Aorta (tissue), 5 donors: ENCODE measurements at regions not wholly inside any gene's neighbourhood (a gene's known extent, or its start where the extent isn't known, plus 50 kb on each side); places are given as distances from the start of the nearest gene placed in this dataset.

ENCODE experiments used
- ATAC-seq: fragments of 200-7000 bp; cut with Tn5 transposase; one replicate; pipeline ENCODE4 v1.9.1; 2022; ENCODE audit warnings: moderate library complexity; ENCODE audit not compliant: low FRiP score
- DNase-seq, 2 donors: peaks; one replicate each; pipeline ENCODE4 v3.0.0-alpha.2; 2020
- H3K27ac ChIP-seq, 2 donors: one replicate each; pipeline ENCODE4 v1.5.1; 2013; ENCODE audit warnings: low read length in 2 of 2, mild to moderate bottlenecking in 2 of 2, moderate library complexity in 2 of 2, control low read depth in 1 of 2, inconsistent platforms in 1 of 2, low read depth in 1 of 2
- H3K27me3 ChIP-seq, 2 donors: one replicate each; pipeline ENCODE4 v1.6.1; 2013; ENCODE audit warnings: control low read depth in 1 of 2, low read length in 1 of 2, mild to moderate bottlenecking in 1 of 2, moderate library complexity in 1 of 2; ENCODE audit not compliant: insufficient read depth in 2 of 2, control insufficient read depth in 1 of 2
- H3K36me3 ChIP-seq, 2 donors: one replicate each; pipeline ENCODE4 v1.6.1; 2013; ENCODE audit warnings: control low read depth in 1 of 2, low read length in 1 of 2, mild to moderate bottlenecking in 1 of 2; ENCODE audit not compliant: insufficient read depth in 2 of 2, control insufficient read depth in 1 of 2
- H3K4me1 ChIP-seq, 2 donors: one replicate each; pipeline ENCODE4 v1.6.1; 2013; ENCODE audit warnings: low read length in 2 of 2, control low read depth in 1 of 2, mild to moderate bottlenecking in 1 of 2, moderate library complexity in 1 of 2; ENCODE audit not compliant: insufficient read depth in 2 of 2, control insufficient read depth in 1 of 2
- H3K4me3 ChIP-seq, 2 donors: one replicate each; pipeline ENCODE4 v1.5.1; 2013; ENCODE audit warnings: low read length in 2 of 2, control low read depth in 1 of 2, mild to moderate bottlenecking in 1 of 2
- H3K9me3 ChIP-seq: one replicate; pipeline ENCODE4 v1.6.1; 2013; ENCODE audit warnings: mild to moderate bottlenecking, low read length; ENCODE audit not compliant: control insufficient read depth
- WGBS, 2 donors: extraction: QIAGEN DNeasy Blood & Tissue Kit; methylation state at CpG; one replicate each; pipeline ENCODE4 v1.1.7; 2013; 5-methylcytosine and 5-hydroxymethylcytosine counted together
- intact Hi-C, 2 donors: fragments of 100-400 bp; cut with DNase I; formaldehyde crosslinking; loops; one replicate each; pipeline versions ENCODE4 v1.14.2 to v1.15.0; 2022
- donor health status: healthy with polysubstance abuse.
- donor health status: Bipolar disorder and iron deficiency.
- donor health status: DM: no; HTN: no; CAD: no.
- donor health status: DM: no; HTN: no; CAD: no.
- donor health status: DM: yes; HTN: yes; CAD: no.

DNA sequence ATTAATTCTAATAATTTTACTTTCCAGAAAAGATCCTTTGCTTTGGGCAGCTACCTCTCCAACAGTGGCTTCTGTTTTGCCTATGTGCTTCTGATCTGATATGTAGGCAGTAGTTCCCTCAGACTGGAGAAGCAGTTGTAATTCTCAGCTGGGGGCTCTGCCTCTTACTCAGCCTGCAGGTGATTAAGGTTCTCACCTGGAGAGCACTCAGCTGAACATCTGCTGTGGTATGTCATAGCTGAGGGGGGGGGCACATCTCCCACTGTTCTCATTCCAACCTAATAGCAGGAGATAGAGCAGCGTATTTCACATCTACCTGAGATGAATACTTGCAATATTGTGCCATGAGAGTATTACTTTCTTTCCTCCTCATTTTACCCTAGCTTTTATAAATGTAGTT lies 511.9 kb upstream of the CDH8 start:
- no peak for DNase-seq
- 81 to 93% methylated on average over 1 of the region's 1 CpG for WGBS, 2 donors
- Histone ChIP-seq H3K27me3 (peaks cover 0 to 2% of the 10 kb centered on the region in 2 donors), H3K36me3 (no peaks in the 10 kb centered on the region), H3K4me1 (no peaks in the 10 kb centered on the region), H3K9me3 (no peaks in the 10 kb centered on the region), H3K4me3 (no peak overlapping the region), H3K27ac (no peak overlapping the region)
- intact Hi-C loops: no loop called here
- ATAC-seq: no peak

DNA sequence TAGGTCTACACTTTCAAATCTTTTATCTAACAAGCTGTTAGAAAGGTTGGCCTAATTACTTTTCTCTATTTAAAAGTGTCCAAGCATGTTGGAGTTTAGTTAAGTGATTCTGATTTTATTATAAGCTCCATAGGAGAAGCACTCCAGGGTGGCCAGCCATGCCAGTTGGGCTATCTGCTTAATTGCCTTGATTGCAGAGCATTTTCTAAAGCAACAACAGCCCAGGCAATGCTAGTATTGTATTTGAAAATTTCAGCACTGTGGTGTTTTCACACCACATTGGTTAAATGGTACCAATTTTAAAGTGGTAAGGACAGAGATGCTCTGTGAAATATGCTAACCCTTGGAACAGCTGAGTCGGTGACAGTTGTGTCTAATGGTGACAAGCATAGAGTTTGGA lies 510.5 kb upstream of the CDH8 start:
- no peak overlapping the region for H3K27ac ChIP-seq
- H3K9me3 ChIP-seq: no peaks in the 10 kb centered on the region
- intact Hi-C loops: no loop called here
- H3K4me1 ChIP-seq: no peaks in the 10 kb centered on the region
- ATAC-seq (no peak), DNase-seq (no peak)
- peaks cover 0 to 2% of the 10 kb centered on the region in 2 donors for H3K27me3 ChIP-seq
- H3K36me3 ChIP-seq: no peaks in the 10 kb centered on the region
- no peak overlapping the region for H3K4me3 ChIP-seq
- WGBS, 2 donors: 81 to 87% methylated on average over 1 of the region's 1 CpG

DNA sequence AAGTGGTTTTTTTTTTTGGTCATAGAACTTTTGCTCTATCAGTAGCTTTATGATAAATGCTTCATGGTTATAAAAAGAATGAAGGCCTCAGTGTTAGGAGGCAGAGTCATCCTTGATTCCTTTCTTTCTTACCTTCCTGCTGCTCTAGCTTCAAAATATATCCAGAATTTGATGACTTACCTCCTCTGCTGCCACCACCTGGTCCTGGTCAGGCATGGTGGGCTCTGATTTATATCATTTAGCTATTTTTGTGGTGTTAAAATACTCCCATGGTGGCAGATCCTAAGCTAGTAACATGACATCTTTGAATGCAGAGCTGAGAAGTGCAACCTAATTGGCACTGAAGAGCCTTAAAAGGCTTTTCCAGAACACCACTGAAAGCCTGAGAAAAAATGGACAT lies 508.8 kb upstream of the CDH8 start:
- Histone ChIP-seq H3K27me3 (no peaks in the 10 kb centered on the region), H3K4me3 (no peak overlapping the region), H3K9me3 (peaks cover 1% of the 10 kb centered on the region), H3K4me1 (no peaks in the 10 kb centered on the region), H3K27ac (no peak overlapping the region), H3K36me3 (no peaks in the 10 kb centered on the region)
- ATAC-seq (no peak), DNase-seq (no peak)
- intact Hi-C loops: no loop called here

DNA sequence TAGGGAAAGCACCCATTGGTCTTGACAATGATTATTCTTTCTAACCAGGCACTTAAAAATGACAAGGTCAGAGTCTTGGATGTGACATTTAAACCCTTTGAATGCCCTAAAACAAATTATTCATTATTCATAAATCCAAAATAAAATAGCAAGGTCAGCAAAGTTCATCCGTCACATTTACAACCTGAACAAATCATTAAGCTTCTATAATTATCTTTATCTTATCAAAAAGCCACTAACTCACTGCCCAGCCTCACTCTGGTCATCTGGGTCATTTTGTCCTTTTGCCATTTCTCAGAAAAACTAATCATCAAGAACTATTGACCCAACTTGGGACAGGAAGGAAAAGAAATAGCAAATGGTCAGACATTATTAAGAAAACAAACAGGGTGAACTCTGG lies 507.3 kb upstream of the CDH8 start:
- H3K4me1 ChIP-seq: no peaks in the 10 kb centered on the region
- DNase-seq (no peak), ATAC-seq (no peak)
- no peak overlapping the region for H3K4me3 ChIP-seq
- H3K36me3 ChIP-seq: no peaks in the 10 kb centered on the region
- no peaks in the 10 kb centered on the region for H3K27me3 ChIP-seq
- H3K9me3 ChIP-seq: peaks cover 1% of the 10 kb centered on the region
- H3K27ac ChIP-seq: no peak overlapping the region
- WGBS, 2 donors: 34 to 64% methylated on average over 1 of the region's 1 CpG
- intact Hi-C loops: no loop called here

DNA sequence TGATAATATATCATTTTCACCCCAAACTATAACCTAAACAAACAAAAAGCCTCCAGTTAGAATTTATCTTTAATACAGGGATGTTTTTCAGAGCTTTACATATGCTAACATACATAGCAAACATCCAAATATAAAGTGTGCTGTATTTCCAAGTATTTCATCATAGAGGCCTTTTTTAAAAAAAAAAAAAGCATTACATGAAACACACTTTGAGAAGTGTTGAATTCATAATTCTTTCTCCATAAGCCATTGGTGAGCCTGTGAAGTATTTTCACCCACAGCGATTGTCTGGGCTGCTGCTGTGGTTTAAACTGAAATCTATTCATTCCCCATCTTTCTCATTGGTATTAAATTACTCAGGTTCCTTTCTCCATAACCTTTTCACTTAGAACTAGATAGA lies 503.4 kb upstream of the CDH8 start:
- no peaks in the 10 kb centered on the region for H3K36me3 ChIP-seq
- H3K27me3 ChIP-seq: peaks cover 0 to 3% of the 10 kb centered on the region in 2 donors
- H3K27ac ChIP-seq: no peak overlapping the region
- H3K9me3 ChIP-seq: peaks cover 1% of the 10 kb centered on the region
- DNase-seq: no peak
- no peak for ATAC-seq
- intact Hi-C loops: no loop called here
- 50 to 58% methylated on average over 1 of the region's 1 CpG for WGBS, 2 donors
- H3K4me3 ChIP-seq: no peak overlapping the region
- H3K4me1 ChIP-seq: no peaks in the 10 kb centered on the region

DNA sequence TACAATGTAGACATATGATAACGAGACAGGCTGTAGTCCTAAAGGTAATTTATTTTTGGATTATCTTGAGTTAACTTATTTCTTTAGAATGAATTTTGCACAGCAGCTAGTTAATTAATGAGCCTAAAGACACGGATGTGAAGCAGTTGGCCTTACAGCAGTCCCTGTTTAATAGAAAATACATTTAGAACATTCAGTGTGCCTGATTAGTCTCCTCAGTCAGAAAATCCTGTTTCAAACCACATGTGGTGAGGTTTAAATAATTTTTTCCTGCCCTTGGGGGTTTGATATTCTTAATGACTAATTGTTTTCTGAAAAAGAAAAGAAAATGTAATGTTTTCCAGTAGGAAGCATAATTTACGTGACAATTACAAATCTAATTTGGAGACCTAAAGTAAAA lies 494.2 kb upstream of the CDH8 start:
- H3K36me3 ChIP-seq: no peaks in the 10 kb centered on the region
- no peaks in the 10 kb centered on the region for H3K27me3 ChIP-seq
- ATAC-seq: no peak
- WGBS, 2 donors: 68 to 71% methylated on average over 3 of the region's 3 CpGs
- no peak overlapping the region for H3K4me3 ChIP-seq
- no peak overlapping the region for H3K27ac ChIP-seq
- no peaks in the 10 kb centered on the region for H3K9me3 ChIP-seq
- intact Hi-C loops: no loop called here
- no peaks in the 10 kb centered on the region for H3K4me1 ChIP-seq
- no peak for DNase-seq

DNA sequence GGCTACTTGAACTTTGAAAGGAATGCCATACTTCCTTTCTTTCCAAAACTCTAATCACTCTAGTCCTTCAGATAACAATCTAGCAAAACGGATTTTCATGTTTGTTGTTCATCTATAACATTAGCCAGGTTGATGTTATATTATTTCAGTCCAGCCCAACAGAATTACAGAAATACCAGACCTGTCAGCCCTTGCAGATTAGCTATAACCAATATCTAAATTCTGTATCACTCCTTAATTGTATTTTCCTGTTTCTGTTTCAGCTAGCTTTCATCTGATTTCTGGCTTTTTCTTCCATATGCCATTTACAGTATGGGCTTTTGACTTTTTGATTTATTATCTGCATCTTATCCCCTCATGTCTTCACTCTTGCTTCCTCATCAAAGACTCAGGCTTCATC lies 479.8 kb upstream of the CDH8 start:
- H3K27ac ChIP-seq: no peak overlapping the region
- H3K9me3 ChIP-seq: no peaks in the 10 kb centered on the region
- no peaks in the 10 kb centered on the region for H3K27me3 ChIP-seq
- H3K36me3 ChIP-seq: no peaks in the 10 kb centered on the region
- WGBS, 2 donors: 12 to 20% methylated on average over 1 of the region's 1 CpG
- H3K4me3 ChIP-seq: no peak overlapping the region
- ATAC-seq: no peak
- no peak for DNase-seq
- intact Hi-C loops: no loop called here
- no peaks in the 10 kb centered on the region for H3K4me1 ChIP-seq

DNA sequence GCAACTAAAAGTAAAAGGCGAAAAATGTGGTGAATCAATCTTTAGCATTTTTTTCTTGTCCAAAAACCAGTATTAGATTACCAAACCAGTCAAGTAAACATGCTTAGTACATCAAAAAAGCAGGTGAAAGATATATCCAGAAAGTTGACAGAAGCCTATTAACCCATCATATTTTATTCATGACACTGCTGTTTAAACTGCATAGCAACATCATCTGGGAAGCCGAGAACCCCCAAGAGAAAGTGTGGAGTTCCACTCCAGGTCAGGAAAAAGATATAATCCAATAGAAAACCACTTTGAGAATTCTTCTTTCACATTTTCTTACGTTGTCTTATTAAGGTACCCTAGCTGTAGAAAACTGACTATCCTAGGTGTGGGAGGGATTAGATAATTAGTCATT lies 466.8 kb upstream of the CDH8 start:
- DNase-seq (no peak), ATAC-seq (no peak)
- H3K4me3 ChIP-seq: no peak overlapping the region
- no peaks in the 10 kb centered on the region for H3K4me1 ChIP-seq
- H3K36me3 ChIP-seq: no peaks in the 10 kb centered on the region
- intact Hi-C loops: loop anchor here in 1 of 2 donors (5.0 kb wide), 1 partner anchor 314 kb away; no protein-coding TSS in a partner anchor
- no peaks in the 10 kb centered on the region for H3K9me3 ChIP-seq
- WGBS, 2 donors: 70 to 77% methylated on average over 3 of the region's 3 CpGs
- no peaks in the 10 kb centered on the region for H3K27me3 ChIP-seq
- no peak overlapping the region for H3K27ac ChIP-seq

DNA sequence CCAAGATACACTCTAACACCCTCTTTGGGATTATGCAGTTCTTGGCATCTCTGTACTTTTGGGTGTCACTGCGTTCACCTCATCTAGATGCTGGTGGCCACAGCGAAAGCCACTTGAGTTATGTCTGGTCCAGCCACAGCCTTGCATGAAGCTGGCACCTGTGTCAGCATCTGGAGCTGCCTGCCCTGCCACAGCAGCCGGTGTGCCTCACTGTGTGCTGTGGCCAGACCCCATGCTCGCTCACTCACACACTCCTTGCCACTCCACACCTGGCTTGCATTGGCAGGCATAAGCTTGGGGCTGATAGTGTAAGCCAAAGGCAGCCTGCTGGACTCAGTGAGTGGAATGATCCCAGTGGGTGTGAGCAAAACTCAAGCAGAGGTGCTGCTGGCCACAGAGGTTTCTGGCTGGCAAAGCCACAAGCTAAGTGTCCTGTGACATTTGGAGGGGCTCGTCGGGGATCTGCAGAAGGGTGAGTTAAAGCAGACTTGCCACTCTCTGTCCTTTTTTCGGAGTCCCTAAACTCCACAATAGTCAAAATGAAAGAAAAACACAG lies 442.7 kb upstream of the CDH8 start:
- DNase-seq (no peak), ATAC-seq (no peak)
- WGBS, 2 donors: 56 to 58% methylated on average over 7 of the region's 7 CpGs
- H3K4me3 ChIP-seq: no peak overlapping the region
- H3K4me1 ChIP-seq: no peaks in the 10 kb centered on the region
- no peaks in the 10 kb centered on the region for H3K9me3 ChIP-seq
- H3K27ac ChIP-seq: no peak overlapping the region
- no peaks in the 10 kb centered on the region for H3K27me3 ChIP-seq
- no peaks in the 10 kb centered on the region for H3K36me3 ChIP-seq
- intact Hi-C loops: no loop called here
